ENCODE measurements at regions not wholly inside any gene's neighbourhood (a gene's known extent, or its start where the extent isn't known, plus 50 kb on each side); places are given as distances from the start of the nearest gene placed in this dataset.

GRCh38 chr3:110752307-110752706 lies 319.3 kb upstream of the NECTIN3 start:
- no peaks in the 10 kb centered on the region for H3K9me3 ChIP-seq (replicated peaks; ENCODE audit: control insufficient read depth, insufficient read depth, low read depth, low read length)
- H3K79me2 ChIP-seq (ENCODE audit: control insufficient read depth, insufficient read depth, low read length), result no peaks in the 10 kb centered on the region
- WGBS (ENCODE audit: insufficient coverage, low coverage, missing lambda C conversion rate), result 0% methylated on average over 3 of the region's 3 CpGs
- in situ Hi-C loops (cut with MboI) (no loop called here), intact Hi-C loops (cut with micrococcal nuclease) (no loop called here)
- no TSS peak for BruUV-seq (replicated peaks)
- no peak overlapping the region for H3K4me2 ChIP-seq (ENCODE audit: insufficient read depth, low read length)
- H3K27me3 ChIP-seq (ENCODE audit: control insufficient read depth in 2 of 2, insufficient read depth in 2 of 2, low read length in 2 of 2), result no peaks in the 10 kb centered on the region
- POLR2A ChIA-PET, result no interaction called here
- H2AFZ ChIP-seq (ENCODE audit: low read depth, low read length), result no peak overlapping the region
- H3K4me3 ChIP-seq, result no peak overlapping the region
- no peaks in the 10 kb centered on the region for H3K9me1 ChIP-seq (ENCODE audit: control insufficient read depth, insufficient read depth, low read length)
- no peaks in the 10 kb centered on the region for H3K4me1 ChIP-seq (replicated peaks in 1 of 2; ENCODE audit: control insufficient read depth in 2 of 2, insufficient read depth in 2 of 2, low read length in 2 of 2)
- DNase-seq (ENCODE audit: extremely low read depth in 1 of 4, low spot score in 3 of 4) (no peak), ATAC-seq (no peak), FAIRE-seq (no peak)
- no peaks in the 10 kb centered on the region for H3K36me3 ChIP-seq (ENCODE audit: control insufficient read depth, insufficient read depth, low read length)
- no peaks in the 10 kb centered on the region for H4K20me1 ChIP-seq (replicated peaks; ENCODE audit: control insufficient read depth, insufficient read depth, low read length)
- H3K9ac ChIP-seq (ENCODE audit: insufficient read depth in 1 of 2, low read depth in 2 of 2, low read length in 2 of 2), result no peak overlapping the region
- TF ChIP-seq DDX20 (tag; IDR thresholded peaks at IDR 0.05; ENCODE audit: low read depth) (no peak), ASH1L (IDR thresholded peaks at IDR 0.05; ENCODE audit: borderline replicate concordance, low read depth, partially characterized antibody) (no peak), HOMEZ (CRISPR knock-in tag; IDR thresholded peaks at IDR 0.05) (no peak), SP1 (CRISPR knock-in tag; IDR thresholded peaks at IDR 0.05) (no peak)
- CTCF ChIA-PET (ENCODE audit: low intra/inter-chr PET ratio), result no interaction called here
- no peak overlapping the region for H3K27ac ChIP-seq (ENCODE audit: extremely low read depth, low read depth, low read length)

GRCh38 chr3:110753516-110753915 lies 318.1 kb upstream of the NECTIN3 start:
- Histone ChIP-seq H3K27me3 (ENCODE audit: control insufficient read depth in 2 of 2, insufficient read depth in 2 of 2, low read length in 2 of 2) (no peaks in the 10 kb centered on the region), H4K20me1 (replicated peaks; ENCODE audit: control insufficient read depth, insufficient read depth, low read length) (no peaks in the 10 kb centered on the region), H3K36me3 (ENCODE audit: control insufficient read depth, insufficient read depth, low read length) (no peaks in the 10 kb centered on the region), H3K4me2 (ENCODE audit: insufficient read depth, low read length) (no peak overlapping the region), H3K9me1 (ENCODE audit: control insufficient read depth, insufficient read depth, low read length) (no peaks in the 10 kb centered on the region), H3K4me1 (replicated peaks in 1 of 2; ENCODE audit: control insufficient read depth in 2 of 2, insufficient read depth in 2 of 2, low read length in 2 of 2) (no peaks in the 10 kb centered on the region), H3K9ac (ENCODE audit: insufficient read depth in 1 of 2, low read depth in 2 of 2, low read length in 2 of 2) (no peak overlapping the region), H2AFZ (ENCODE audit: low read depth, low read length) (no peak overlapping the region), H3K4me3 (no peak overlapping the region), H3K9me3 (replicated peaks; ENCODE audit: control insufficient read depth, insufficient read depth, low read depth, low read length) (no peaks in the 10 kb centered on the region), H3K27ac (ENCODE audit: extremely low read depth, low read depth, low read length) (no peak overlapping the region), H3K79me2 (ENCODE audit: control insufficient read depth, insufficient read depth, low read length) (no peaks in the 10 kb centered on the region)
- CTCF ChIA-PET (ENCODE audit: low intra/inter-chr PET ratio), result no interaction called here
- no TSS peak for BruUV-seq (replicated peaks)
- no peak for ATAC-seq
- no peak for FAIRE-seq
- WGBS (ENCODE audit: insufficient coverage, low coverage, missing lambda C conversion rate), result no CpG with 5 or more reads among the region's 1 CpG
- in situ Hi-C loops (cut with MboI), result no loop called here
- POLR2A ChIA-PET, result no interaction called here
- DNase-seq (ENCODE audit: extremely low read depth in 1 of 4, low spot score in 3 of 4), result no peak
- intact Hi-C loops (cut with micrococcal nuclease), result no loop called here
- TF ChIP-seq SNAPC5 (CRISPR knock-in tag; IDR thresholded peaks at IDR 0.05), result no peak
- TF ChIP-seq ZNF134 (CRISPR knock-in tag; conservative IDR thresholded peaks at IDR 0.05), result no peak
- no peak for TF ChIP-seq BCOR (IDR thresholded peaks at IDR 0.05)
- no peak for TF ChIP-seq ELF4 (CRISPR knock-in tag; IDR thresholded peaks at IDR 0.05)
- no peak for TF ChIP-seq TEAD1 (CRISPR knock-in tag; IDR thresholded peaks at IDR 0.05)
- no peak for TF ChIP-seq ZSCAN29 (IDR thresholded peaks at IDR 0.05)
- TF ChIP-seq ZNF511 (CRISPR knock-in tag; IDR thresholded peaks at IDR 0.05), result no peak
- TF ChIP-seq FOXM1 (IDR thresholded peaks at IDR 0.05; ENCODE audit: low read depth), result no peak
- TF ChIP-seq FOXM1 (CRISPR knock-in tag; IDR thresholded peaks at IDR 0.05; ENCODE audit: low read depth), result no peak
- no peak for TF ChIP-seq NCOR1 (IDR thresholded peaks at IDR 0.05)
- no peak for TF ChIP-seq HDAC2 (IDR thresholded peaks at IDR 0.05)
- TF ChIP-seq HDAC6 (IDR thresholded peaks at IDR 0.05; ENCODE audit: low read depth, low read length), result no peak
- TF ChIP-seq SREBF1 (IDR thresholded peaks at IDR 0.05; ENCODE audit: borderline replicate concordance, low read depth, low read length), result no peak

Measured in K562 (cell line).